ENCODE measurements at regions not wholly inside any gene's neighbourhood (a gene's known extent, or its start where the extent isn't known, plus 50 kb on each side); places are given as distances from the start of the nearest gene placed in this dataset.

DNA sequence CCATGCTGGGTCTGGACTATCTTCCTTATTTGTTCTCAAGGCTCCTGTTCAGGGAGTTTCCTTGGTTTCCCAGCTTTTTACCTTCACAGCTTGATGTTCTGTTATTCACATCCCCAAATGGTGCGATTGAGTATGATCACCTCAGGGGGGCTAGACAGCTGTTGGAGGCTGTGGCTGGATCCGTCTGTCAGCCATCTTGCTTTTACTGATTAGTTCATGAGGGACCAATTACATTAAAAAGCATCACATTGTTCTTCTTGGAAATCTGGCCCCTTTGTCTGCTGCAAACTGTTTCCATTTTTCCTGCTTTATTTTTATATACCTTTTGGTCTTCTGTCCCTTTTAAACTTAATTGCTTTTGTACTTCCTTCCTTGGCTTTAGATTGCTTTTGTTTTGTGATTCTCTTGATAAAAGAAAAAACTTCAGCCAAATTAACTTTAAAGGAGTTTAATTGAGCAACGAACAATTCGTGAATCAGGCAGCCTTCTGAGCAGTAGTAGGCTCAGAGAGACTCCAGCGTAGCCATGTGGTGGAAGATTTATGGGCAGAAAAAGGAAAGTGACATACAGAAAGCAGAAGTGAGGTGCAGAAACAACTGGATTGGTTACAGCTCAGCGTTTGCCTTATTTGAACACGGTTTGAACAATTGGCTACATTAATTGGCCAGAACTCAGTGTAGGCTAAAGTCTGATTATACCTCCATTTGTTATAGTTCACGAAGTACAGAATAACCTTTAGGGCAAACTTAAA lies 208.7 kb downstream of the AEBP2 start:
- TF ChIP-seq, protein P1, sequence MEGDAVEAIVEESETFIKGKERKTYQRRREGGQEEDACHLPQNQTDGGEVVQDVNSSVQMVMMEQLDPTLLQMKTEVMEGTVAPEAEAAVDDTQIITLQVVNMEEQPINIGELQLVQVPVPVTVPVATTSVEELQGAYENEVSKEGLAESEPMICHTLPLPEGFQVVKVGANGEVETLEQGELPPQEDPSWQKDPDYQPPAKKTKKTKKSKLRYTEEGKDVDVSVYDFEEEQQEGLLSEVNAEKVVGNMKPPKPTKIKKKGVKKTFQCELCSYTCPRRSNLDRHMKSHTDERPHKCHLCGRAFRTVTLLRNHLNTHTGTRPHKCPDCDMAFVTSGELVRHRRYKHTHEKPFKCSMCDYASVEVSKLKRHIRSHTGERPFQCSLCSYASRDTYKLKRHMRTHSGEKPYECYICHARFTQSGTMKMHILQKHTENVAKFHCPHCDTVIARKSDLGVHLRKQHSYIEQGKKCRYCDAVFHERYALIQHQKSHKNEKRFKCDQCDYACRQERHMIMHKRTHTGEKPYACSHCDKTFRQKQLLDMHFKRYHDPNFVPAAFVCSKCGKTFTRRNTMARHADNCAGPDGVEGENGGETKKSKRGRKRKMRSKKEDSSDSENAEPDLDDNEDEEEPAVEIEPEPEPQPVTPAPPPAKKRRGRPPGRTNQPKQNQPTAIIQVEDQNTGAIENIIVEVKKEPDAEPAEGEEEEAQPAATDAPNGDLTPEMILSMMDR (IDR thresholded peaks at IDR 0.05), result no peak
- TF ChIP-seq TCF7L2 (IDR thresholded peaks at IDR 0.05; ENCODE audit: low read depth, low read length) (no peak), POLR2AphosphoS5 (IDR thresholded peaks at IDR 0.05; ENCODE audit: low read depth, low read length) (no peak)
